ENCODE measurements at regions not wholly inside any gene's neighbourhood (a gene's known extent, or its start where the extent isn't known, plus 50 kb on each side); places are given as distances from the start of the nearest gene placed in this dataset.

- CTCF ChIA-PET: no interaction called here
- POLR2A ChIA-PET: no interaction called here
- Histone ChIP-seq H3K4me1 (ENCODE audit: control insufficient read depth in 1 of 2, insufficient read depth in 2 of 2, low read length in 2 of 2) (no peaks in the 10 kb centered on the region), H2AFZ (ENCODE audit: low read depth, low read length, poor library complexity, severe bottlenecking) (no peak overlapping the region), H3K27ac (ENCODE audit: low read depth, low read length) (no peak overlapping the region), H3K79me2 (ENCODE audit: insufficient read depth, low read length) (no peaks in the 10 kb centered on the region), H3K9me3 (ENCODE audit: control insufficient read depth in 1 of 2, insufficient read depth in 1 of 2, low read depth in 1 of 2, low read length in 2 of 2) (no peaks in the 10 kb centered on the region), H3K9ac (ENCODE audit: low read length) (no peak overlapping the region), H3K4me3 (replicated peaks in 1 of 2; ENCODE audit: low read depth in 1 of 2, low read length in 2 of 2) (no peak overlapping the region), H3K9me2 (ENCODE audit: insufficient read depth) (no peaks in the 10 kb centered on the region), H3K4me2 (ENCODE audit: low read length) (no peak overlapping the region), H4K20me1 (ENCODE audit: insufficient read depth) (no peaks in the 10 kb centered on the region), H3K36me3 (ENCODE audit: control insufficient read depth in 1 of 2, insufficient read depth in 2 of 2, low read length in 2 of 2) (no peaks in the 10 kb centered on the region), H3K27me3 (ENCODE audit: insufficient read depth, low read length) (no peaks in the 10 kb centered on the region)
- TF ChIP-seq ZFX (IDR thresholded peaks at IDR 0.05) (no peak), YY1 (IDR thresholded peaks at IDR 0.05; ENCODE audit: extremely low read depth, insufficient replicate concordance, low read depth, low read length) (no peak), REST (IDR thresholded peaks at IDR 0.05; ENCODE audit: low read depth) (no peak), CBX3 (IDR thresholded peaks at IDR 0.05; ENCODE audit: low read depth) (no peak), MAX (IDR thresholded peaks at IDR 0.05) (no peak)
- RAD21 ChIA-PET (ENCODE audit: low non-redundant PET in 1 of 2, low total read pairs in 2 of 2, uncharacterized antibody in 2 of 2, unreplicated experiment in 2 of 2): no interaction called here
- DNase-seq (ENCODE audit: low read depth, low spot score) (no peak), ATAC-seq (no peak)
- BruUV-seq (replicated peaks): no TSS peak
- intact Hi-C loops (cut with micrococcal nuclease): no loop called here
These were observed 96.8 kb upstream of the MDM1 start for GRCh38 chr12:68428724-68429501.
